DMS 273 treated with DMSO at 0.1 percent for 48 hours (cell line): ENCODE measurements at regions not wholly inside any gene's neighbourhood (a gene's known extent, or its start where the extent isn't known, plus 50 kb on each side); places are given as distances from the start of the nearest gene placed in this dataset.
"Not testable (repeated sequence)": the region's sequence is repeated elsewhere in the genome, so short reads cannot be mapped to it uniquely, and the experiment has no call there.

Experiments
- DNase-seq: peaks from one replicate; lab custom pipeline; 2025; lab: John Stamatoyannopoulos, UW

- DNase-seq: no peak
Observed at GRCh38 chr4:162943263-162943662, 223.4 kb downstream of the NAF1 start.

GRCh38 chr4:162938738-162939485, 227.8 kb downstream of the NAF1 start:
- no peak for DNase-seq

- DNase-seq: no peak
Observed at GRCh38 chr4:162935214-162935613, 231.5 kb downstream of the NAF1 start.

GRCh38 chr4:162931286-162931685, 235.4 kb downstream of the NAF1 start:
- no peak for DNase-seq

GRCh38 chr4:162921178-162921785, 245.4 kb downstream of the NAF1 start:
- DNase-seq: no peak

GRCh38 chr4:162920649-162921048, 246.0 kb downstream of the NAF1 start:
- DNase-seq: no peak

- no peak for DNase-seq
Observed at GRCh38 chr4:162912482-162912881, 254.2 kb downstream of the NAF1 start.

- no peak for DNase-seq
Observed at GRCh38 chr4:162911349-162911748, 255.3 kb downstream of the NAF1 start.

- DNase-seq: no peak
Observed at GRCh38 chr4:162909952-162910351, 256.7 kb downstream of the NAF1 start.

GRCh38 chr4:162894387-162894786, 272.3 kb downstream of the NAF1 start:
- DNase-seq: no peak

GRCh38 chr4:162891788-162892707, 274.6 kb downstream of the NAF1 start:
- peak; percentile 54 for DNase-seq

GRCh38 chr4:162878096-162878495, 288.6 kb downstream of the NAF1 start:
- no peak for DNase-seq

GRCh38 chr4:162874748-162875147, 291.9 kb downstream of the NAF1 start:
- no peak for DNase-seq

GRCh38 chr4:162871990-162872389, 294.7 kb downstream of the NAF1 start:
- DNase-seq: no peak

- DNase-seq: no peak
Observed at GRCh38 chr4:162869157-162869556, 297.5 kb downstream of the NAF1 start.

GRCh38 chr4:162866565-162866964, 300.1 kb downstream of the NAF1 start:
- no peak for DNase-seq

- no peak for DNase-seq
Observed at GRCh38 chr4:162865102-162865501, 301.6 kb downstream of the NAF1 start.

- no peak for DNase-seq
Observed at GRCh38 chr4:162853788-162854187, 312.9 kb downstream of the NAF1 start.

- DNase-seq: no peak
Observed at GRCh38 chr4:162852642-162853041, 314.0 kb downstream of the NAF1 start.

- not testable (repeated sequence) for DNase-seq
Observed at GRCh38 chr4:162851241-162851758, 315.4 kb downstream of the NAF1 start.

GRCh38 chr4:162849937-162850336, 316.8 kb downstream of the NAF1 start:
- DNase-seq: no peak

- no peak for DNase-seq
Observed at GRCh38 chr4:162847945-162848549, 318.6 kb downstream of the NAF1 start.
